ENCODE measurements at regions not wholly inside any gene's neighbourhood (a gene's known extent, or its start where the extent isn't known, plus 50 kb on each side); places are given as distances from the start of the nearest gene placed in this dataset.

DNA sequence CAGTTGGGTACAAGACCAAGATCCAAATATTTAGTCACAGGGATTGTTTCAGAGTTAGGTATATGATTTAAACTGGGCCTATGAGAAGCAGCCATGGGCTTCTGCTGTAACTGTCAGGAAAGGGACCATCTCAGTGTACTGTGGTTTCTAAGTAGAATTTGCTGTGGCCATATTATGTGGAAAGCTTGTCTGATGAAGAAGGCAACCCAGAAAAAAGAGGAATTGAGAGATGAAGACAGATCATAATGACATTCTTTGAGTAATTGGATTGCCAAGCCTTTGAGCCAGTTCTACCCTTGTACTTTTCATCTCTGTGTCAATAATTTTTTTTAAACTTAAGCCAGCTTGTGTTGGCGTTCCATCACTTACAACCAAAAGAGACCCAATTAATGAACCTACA, 259.6 kb downstream of the NUP35 start:
- 0 out of 2 replicates have a peak, but pooled peaks cover under 1% of the 10 kb centered on the region for H3K9me3 ChIP-seq (ENCODE audit: low read length)
- H2AFZ ChIP-seq (ENCODE audit: low read length) = no peak overlapping the region
- no peaks in the 10 kb centered on the region for H3K9me2 ChIP-seq (ENCODE audit: low read depth, low read length)
- H3K4me1 ChIP-seq (ENCODE audit: insufficient read depth, low read length, severe bottlenecking) = no peaks in the 10 kb centered on the region
- H3F3A ChIP-seq (ENCODE audit: insufficient read depth, low read length) = no peaks in the 10 kb centered on the region
- no peak overlapping the region for H3K27ac ChIP-seq (ENCODE audit: low read depth, low read length, poor library complexity, severe bottlenecking)
- H3K36me3 ChIP-seq (ENCODE audit: insufficient read depth, low read length) = no peaks in the 10 kb centered on the region
- no peaks in the 10 kb centered on the region for H4K20me1 ChIP-seq (ENCODE audit: insufficient read depth, low read length)
- H3K4me2 ChIP-seq (ENCODE audit: low read length) = no peak overlapping the region
- no peak overlapping the region for H3K9ac ChIP-seq (ENCODE audit: low read length)
- no peaks in the 10 kb centered on the region for H3K79me2 ChIP-seq (ENCODE audit: insufficient read depth, low read length)
- no peak overlapping the region for H3K4me3 ChIP-seq (ENCODE audit: low read depth, low read length, poor library complexity, severe bottlenecking)
- TF ChIP-seq EZH2 (IDR thresholded peaks at IDR 0.05; ENCODE audit: borderline replicate concordance, low read length) = no peak
- TF ChIP-seq, protein P1, sequence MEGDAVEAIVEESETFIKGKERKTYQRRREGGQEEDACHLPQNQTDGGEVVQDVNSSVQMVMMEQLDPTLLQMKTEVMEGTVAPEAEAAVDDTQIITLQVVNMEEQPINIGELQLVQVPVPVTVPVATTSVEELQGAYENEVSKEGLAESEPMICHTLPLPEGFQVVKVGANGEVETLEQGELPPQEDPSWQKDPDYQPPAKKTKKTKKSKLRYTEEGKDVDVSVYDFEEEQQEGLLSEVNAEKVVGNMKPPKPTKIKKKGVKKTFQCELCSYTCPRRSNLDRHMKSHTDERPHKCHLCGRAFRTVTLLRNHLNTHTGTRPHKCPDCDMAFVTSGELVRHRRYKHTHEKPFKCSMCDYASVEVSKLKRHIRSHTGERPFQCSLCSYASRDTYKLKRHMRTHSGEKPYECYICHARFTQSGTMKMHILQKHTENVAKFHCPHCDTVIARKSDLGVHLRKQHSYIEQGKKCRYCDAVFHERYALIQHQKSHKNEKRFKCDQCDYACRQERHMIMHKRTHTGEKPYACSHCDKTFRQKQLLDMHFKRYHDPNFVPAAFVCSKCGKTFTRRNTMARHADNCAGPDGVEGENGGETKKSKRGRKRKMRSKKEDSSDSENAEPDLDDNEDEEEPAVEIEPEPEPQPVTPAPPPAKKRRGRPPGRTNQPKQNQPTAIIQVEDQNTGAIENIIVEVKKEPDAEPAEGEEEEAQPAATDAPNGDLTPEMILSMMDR (IDR thresholded peaks at IDR 0.05; ENCODE audit: low read length) = no peak
- no peaks in the 10 kb centered on the region for H3K27me3 ChIP-seq (ENCODE audit: insufficient read depth, low read length)

DNA sequence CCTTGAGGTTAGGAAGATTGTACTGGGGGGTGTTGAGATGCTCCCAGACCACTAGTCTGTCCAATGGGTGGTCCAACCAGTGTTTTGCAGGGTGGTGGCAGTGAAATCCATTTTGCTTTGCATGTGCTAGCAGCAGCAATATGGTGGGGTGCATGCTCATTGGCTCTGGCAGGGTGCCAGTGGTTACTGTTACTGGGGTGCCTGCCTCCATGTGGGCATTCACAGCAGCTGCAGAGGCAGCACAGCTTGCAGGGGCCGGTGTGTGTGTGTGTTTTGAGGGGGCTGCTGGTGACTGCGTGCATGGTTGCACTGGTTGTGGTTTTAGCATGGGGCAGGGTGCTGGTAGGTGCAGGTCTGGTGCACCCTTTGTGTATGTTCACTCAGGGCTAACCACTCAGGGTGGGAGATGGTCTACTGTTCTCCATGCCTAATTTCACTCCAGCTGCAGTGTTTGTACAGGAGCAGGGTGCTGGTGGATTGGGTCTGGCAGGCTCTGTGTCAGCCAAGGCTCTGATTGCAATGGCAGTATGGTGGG, 265.4 kb downstream of the NUP35 start:
- Histone ChIP-seq H3K4me1 (ENCODE audit: insufficient read depth, low read length, severe bottlenecking) (no peaks in the 10 kb centered on the region), H3K9me3 (ENCODE audit: low read length) (0 out of 2 replicates have a peak, but pooled peaks cover 4% of the 10 kb centered on the region), H3K4me3 (ENCODE audit: low read depth, low read length, poor library complexity, severe bottlenecking) (no peak overlapping the region), H3F3A (ENCODE audit: insufficient read depth, low read length) (no peaks in the 10 kb centered on the region), H3K36me3 (ENCODE audit: insufficient read depth, low read length) (no peaks in the 10 kb centered on the region), H4K20me1 (ENCODE audit: insufficient read depth, low read length) (no peaks in the 10 kb centered on the region), H3K27me3 (ENCODE audit: insufficient read depth, low read length) (no peaks in the 10 kb centered on the region), H3K9ac (ENCODE audit: low read length) (no peak overlapping the region), H2AFZ (ENCODE audit: low read length) (no peak overlapping the region), H3K79me2 (ENCODE audit: insufficient read depth, low read length) (no peaks in the 10 kb centered on the region), H3K9me2 (ENCODE audit: low read depth, low read length) (no peaks in the 10 kb centered on the region), H3K27ac (ENCODE audit: low read depth, low read length, poor library complexity, severe bottlenecking) (no peak overlapping the region), H3K4me2 (ENCODE audit: low read length) (no peak overlapping the region)
- TF ChIP-seq, protein P1 (IDR thresholded peaks at IDR 0.05; ENCODE audit: low read length) = no peak
- no peak for TF ChIP-seq EZH2 (IDR thresholded peaks at IDR 0.05; ENCODE audit: borderline replicate concordance, low read length)

DNA sequence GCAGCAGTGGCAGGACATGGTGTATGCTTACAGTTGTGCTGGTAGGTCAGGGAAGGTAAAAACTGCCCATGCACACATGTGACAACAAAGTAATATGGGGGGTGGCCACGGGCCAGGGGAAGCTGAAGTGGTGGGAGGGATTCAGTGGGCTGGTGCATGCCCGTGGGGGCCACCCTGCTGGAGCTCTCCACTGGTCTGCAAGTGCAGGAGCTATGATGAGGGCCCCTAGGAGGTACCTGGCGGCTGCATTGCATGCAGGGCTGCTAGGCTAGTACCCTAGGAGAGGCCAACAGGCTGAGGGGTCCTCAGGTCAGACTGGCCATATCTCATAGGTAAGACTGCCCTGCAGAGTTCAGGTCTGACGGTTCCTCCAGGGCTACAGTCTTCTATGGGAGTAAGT, 265.9 kb downstream of the NUP35 start:
- TF ChIP-seq, protein P1 (IDR thresholded peaks at IDR 0.05; ENCODE audit: low read length) = no peak
- TF ChIP-seq EZH2 (IDR thresholded peaks at IDR 0.05; ENCODE audit: borderline replicate concordance, low read length) = no peak
- Histone ChIP-seq H2AFZ (ENCODE audit: low read length) (no peak overlapping the region), H3F3A (ENCODE audit: insufficient read depth, low read length) (no peaks in the 10 kb centered on the region), H3K4me3 (ENCODE audit: low read depth, low read length, poor library complexity, severe bottlenecking) (no peak overlapping the region), H3K79me2 (ENCODE audit: insufficient read depth, low read length) (no peaks in the 10 kb centered on the region), H3K9me3 (ENCODE audit: low read length) (0 out of 2 replicates have a peak, but pooled peaks cover 4% of the 10 kb centered on the region), H3K36me3 (ENCODE audit: insufficient read depth, low read length) (no peaks in the 10 kb centered on the region), H3K9ac (ENCODE audit: low read length) (no peak overlapping the region), H3K9me2 (ENCODE audit: low read depth, low read length) (no peaks in the 10 kb centered on the region), H3K4me2 (ENCODE audit: low read length) (no peak overlapping the region), H3K27me3 (ENCODE audit: insufficient read depth, low read length) (no peaks in the 10 kb centered on the region), H4K20me1 (ENCODE audit: insufficient read depth, low read length) (no peaks in the 10 kb centered on the region), H3K27ac (ENCODE audit: low read depth, low read length, poor library complexity, severe bottlenecking) (no peak overlapping the region), H3K4me1 (ENCODE audit: insufficient read depth, low read length, severe bottlenecking) (no peaks in the 10 kb centered on the region)

Measured in OCI-LY1 (cell line).